GM23338 (cell line): ENCODE measurements at regions not wholly inside any gene's neighbourhood (a gene's known extent, or its start where the extent isn't known, plus 50 kb on each side); places are given as distances from the start of the nearest gene placed in this dataset.

Experiments
- ATAC-seq: fragments of 200-7000 bp; cut with Tn5 transposase; 3 replicates; pipeline ENCODE4 v1.9.1; 2020
- DNase-seq: peaks from one replicate; pipeline ENCODE4 v3.0.0-alpha.2; 2015; ENCODE audit warnings: low spot score
- H2AFZ ChIP-seq: fragments of 200-600 bp; sonication (generic); 2 replicates; pipeline ENCODE4 v1.8.0; 2016; ENCODE audit warnings: antibody characterized with exemption, mild to moderate bottlenecking, moderate library complexity
- H3F3A ChIP-seq: fragments of 200-600 bp; sonication (generic); replicated peaks from 2 replicates; pipeline ENCODE4 v1.8.0; 2017; ENCODE audit warnings: antibody characterized with exemption, mixed run types, low read depth
- H3K27ac ChIP-seq: fragments of 200-600 bp; sonication (generic); 2 replicates; pipeline ENCODE4 v1.6.1; 2016; ENCODE audit warnings: low read depth
- H3K27me3 ChIP-seq: fragments of 200-600 bp; sonication (generic); 2 replicates; pipeline ENCODE4 v1.8.0; 2016; ENCODE audit warnings: mild to moderate bottlenecking, mixed run types, moderate library complexity; ENCODE audit not compliant: insufficient read depth
- H3K36me3 ChIP-seq: fragments of 200-600 bp; sonication (generic); 2 replicates; pipeline ENCODE4 v1.8.0; 2016; ENCODE audit warnings: mild to moderate bottlenecking; ENCODE audit not compliant: insufficient read depth
- H3K4me1 ChIP-seq: fragments of 200-600 bp; sonication (generic); 2 replicates; pipeline ENCODE4 v1.8.0; 2016; ENCODE audit warnings: mild to moderate bottlenecking, moderate library complexity; ENCODE audit not compliant: insufficient read depth
- H3K4me2 ChIP-seq: fragments of 200-600 bp; sonication (generic); 2 replicates; pipeline ENCODE4 v1.7.1; 2017; ENCODE audit warnings: mixed run types
- H3K4me3 ChIP-seq: fragments of 200-600 bp; sonication (generic); 2 replicates; pipeline ENCODE4 v1.6.1; 2016; ENCODE audit warnings: mixed run types
- H3K79me2 ChIP-seq: fragments of 200-600 bp; sonication (generic); replicated peaks from 2 replicates; pipeline ENCODE4 v1.8.0; 2017; ENCODE audit warnings: mild to moderate bottlenecking; ENCODE audit not compliant: insufficient read depth
- H3K9me2 ChIP-seq: fragments of 200-600 bp; sonication (generic); 2 replicates; pipeline ENCODE4 v1.8.0; 2017; ENCODE audit not compliant: insufficient read depth
- H4K20me1 ChIP-seq: fragments of 200-600 bp; sonication (generic); replicated peaks from 2 replicates; pipeline ENCODE4 v1.8.0; 2017; ENCODE audit warnings: mild to moderate bottlenecking; ENCODE audit not compliant: insufficient read depth
- H3K27ac Mint-ChIP-seq: 2 replicates; pipeline ENCODE4 v1.8.0; 2020; ENCODE audit warnings: inconsistent platforms, mild to moderate bottlenecking, moderate library complexity, mixed read lengths
- H3K27me3 Mint-ChIP-seq: 3 replicates; pipeline ENCODE4 v1.8.0; 2022; ENCODE audit warnings: low read depth, mild to moderate bottlenecking, moderate library complexity, mixed read lengths, inconsistent platforms; ENCODE audit not compliant: insufficient read depth, poor library complexity
- H3K36me3 Mint-ChIP-seq: 3 replicates; pipeline ENCODE4 v1.8.0; 2021; ENCODE audit warnings: low read depth, mild to moderate bottlenecking, inconsistent platforms, moderate library complexity, mixed read lengths
- H3K4me1 Mint-ChIP-seq: 3 replicates; pipeline ENCODE4 v1.8.0; 2020; ENCODE audit warnings: mild to moderate bottlenecking, inconsistent platforms, mixed read lengths
- H3K4me3 Mint-ChIP-seq: 3 replicates; pipeline ENCODE4 v1.8.0; 2021; ENCODE audit warnings: moderate library complexity, mild to moderate bottlenecking, inconsistent platforms, mixed read lengths
- H3K9me3 Mint-ChIP-seq: 3 replicates; pipeline ENCODE4 v1.8.0; 2020; ENCODE audit warnings: moderate library complexity, mild to moderate bottlenecking, inconsistent platforms, mixed read lengths
- CREB1 ChIP-seq: fragments of 250-450 bp; sonication (Bioruptor Pico); IDR thresholded peaks from 2 replicates; pipeline ENCODE4 v1.5.0; 2020; ENCODE audit warnings: low read depth, mild to moderate bottlenecking, moderate library complexity
- EZH2 ChIP-seq: fragments of 200-600 bp; sonication (generic); IDR thresholded peaks from one replicate; pipeline ENCODE4 v1.8.0; 2017; ENCODE audit warnings: antibody characterized with exemption, mild to moderate bottlenecking, low read depth; ENCODE audit not compliant: unreplicated experiment
- EZH2phosphoT487 ChIP-seq: fragments of 200-600 bp; sonication (generic); IDR thresholded peaks from one replicate; pipeline ENCODE4 v1.8.1; 2018; ENCODE audit warnings: antibody characterized with exemption; ENCODE audit not compliant: unreplicated experiment
- JUNB ChIP-seq: IDR thresholded peaks from one replicate; pipeline ENCODE4 v1.6.1; 2016; ENCODE audit warnings: antibody characterized with exemption; ENCODE audit not compliant: unreplicated experiment
- NANOG ChIP-seq: IDR thresholded peaks from 2 replicates; pipeline ENCODE4 v1.6.1; 2016; ENCODE audit warnings: antibody characterized with exemption, borderline replicate concordance
- POLR2AphosphoS5 ChIP-seq: IDR thresholded peaks from 2 replicates; pipeline ENCODE4 v1.6.1; 2016; ENCODE audit warnings: antibody characterized with exemption, low read depth
- STAT1 ChIP-seq: IDR thresholded peaks from one replicate; pipeline ENCODE4 v1.6.1; 2016; ENCODE audit warnings: antibody characterized with exemption; ENCODE audit not compliant: unreplicated experiment
- ZNF114 ChIP-seq: fragments of 250-450 bp; sonication (Bioruptor Pico); IDR thresholded peaks from 2 replicates; pipeline ENCODE4 v1.5.0; 2020; ENCODE audit warnings: mild to moderate bottlenecking, moderate library complexity
- ZNF331 ChIP-seq: fragments of 250-450 bp; sonication (Bioruptor Pico); IDR thresholded peaks from 2 replicates; pipeline ENCODE4 v1.5.0; 2020; ENCODE audit warnings: low read depth, mild to moderate bottlenecking, moderate library complexity
- TF ChIP-seq, protein P1 (sequence below): IDR thresholded peaks from 2 replicates; pipeline ENCODE4 v1.6.1; 2016; ENCODE audit warnings: antibody characterized with exemption
- TF ChIP-seq, protein P2 (sequence below), 2 experiments: fragments of 200-600 bp in 1 of 2; sonication (generic) in 1 of 2; conservative IDR thresholded peaks; 2 replicates each; pipeline versions ENCODE4 v1.5.1 to v1.6.1; 2016 to 2017; ENCODE audit warnings: antibody characterized with exemption in 2 of 2, low read depth in 2 of 2, mild to moderate bottlenecking in 2 of 2, moderate library complexity in 1 of 2
- TF ChIP-seq, protein P3 (sequence below): IDR thresholded peaks from one replicate; pipeline ENCODE4 v1.6.1; 2018; ENCODE audit warnings: antibody characterized with exemption; ENCODE audit not compliant: unreplicated experiment
- TF ChIP-seq, protein P4 (sequence below): fragments of 250-450 bp; sonication (Bioruptor Pico); IDR thresholded peaks from 2 replicates; pipeline ENCODE4 v1.5.0; 2020; ENCODE audit warnings: mild to moderate bottlenecking, moderate library complexity

DNA sequence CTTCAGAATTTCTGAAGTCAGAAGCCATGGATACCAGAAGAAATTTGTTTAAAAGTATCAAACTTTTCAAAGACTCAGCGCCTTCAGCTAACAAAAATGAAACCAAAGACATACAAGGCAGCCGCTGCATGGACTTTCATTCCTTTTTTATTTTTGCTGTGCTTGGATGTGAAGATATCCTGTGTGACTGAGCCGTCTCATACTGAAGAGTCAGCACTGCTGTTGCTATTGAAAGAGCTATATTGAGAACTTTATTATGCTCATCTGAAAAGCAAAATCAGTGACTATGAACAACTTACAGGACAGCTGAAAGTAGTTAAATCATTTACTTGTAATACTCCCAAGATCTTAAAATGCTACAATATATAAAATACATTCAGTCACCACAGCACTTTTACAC, 809.2 kb downstream of the NXPH1 start:
- ATAC-seq (no peak), DNase-seq (no peak)
- 0 out of 3 replicates have a peak, but pooled peaks cover 4% of the 10 kb centered on the region for H3K9me3 Mint-ChIP-seq
- H3K4me1 ChIP-seq: no peaks in the 10 kb centered on the region
- H3K27ac ChIP-seq: no peak overlapping the region
- H3K36me3 ChIP-seq: no peaks in the 10 kb centered on the region
- H2AFZ ChIP-seq: 0 out of 2 replicates have a peak overlapping the region, but pooled peaks have one; percentile 29
- H3K4me1 Mint-ChIP-seq: no peaks in the 10 kb centered on the region
- no peak overlapping the region for H3K4me3 Mint-ChIP-seq
- H3K9me2 ChIP-seq: no peaks in the 10 kb centered on the region; the same call in 1 of the 2 replicates
- TF ChIP-seq, protein P1, sequence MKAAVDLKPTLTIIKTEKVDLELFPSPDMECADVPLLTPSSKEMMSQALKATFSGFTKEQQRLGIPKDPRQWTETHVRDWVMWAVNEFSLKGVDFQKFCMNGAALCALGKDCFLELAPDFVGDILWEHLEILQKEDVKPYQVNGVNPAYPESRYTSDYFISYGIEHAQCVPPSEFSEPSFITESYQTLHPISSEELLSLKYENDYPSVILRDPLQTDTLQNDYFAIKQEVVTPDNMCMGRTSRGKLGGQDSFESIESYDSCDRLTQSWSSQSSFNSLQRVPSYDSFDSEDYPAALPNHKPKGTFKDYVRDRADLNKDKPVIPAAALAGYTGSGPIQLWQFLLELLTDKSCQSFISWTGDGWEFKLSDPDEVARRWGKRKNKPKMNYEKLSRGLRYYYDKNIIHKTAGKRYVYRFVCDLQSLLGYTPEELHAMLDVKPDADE: no peak
- TF ChIP-seq ZNF114 (CRISPR knock-in tag) (no peak), CREB1 (CRISPR knock-in tag) (no peak), POLR2AphosphoS5 (no peak), ZNF331 (CRISPR knock-in tag) (no peak), NANOG (no peak), STAT1 (no peak), JUNB (no peak), EZH2phosphoT487 (no peak), EZH2 (no peak)
- TF ChIP-seq, protein P2, sequence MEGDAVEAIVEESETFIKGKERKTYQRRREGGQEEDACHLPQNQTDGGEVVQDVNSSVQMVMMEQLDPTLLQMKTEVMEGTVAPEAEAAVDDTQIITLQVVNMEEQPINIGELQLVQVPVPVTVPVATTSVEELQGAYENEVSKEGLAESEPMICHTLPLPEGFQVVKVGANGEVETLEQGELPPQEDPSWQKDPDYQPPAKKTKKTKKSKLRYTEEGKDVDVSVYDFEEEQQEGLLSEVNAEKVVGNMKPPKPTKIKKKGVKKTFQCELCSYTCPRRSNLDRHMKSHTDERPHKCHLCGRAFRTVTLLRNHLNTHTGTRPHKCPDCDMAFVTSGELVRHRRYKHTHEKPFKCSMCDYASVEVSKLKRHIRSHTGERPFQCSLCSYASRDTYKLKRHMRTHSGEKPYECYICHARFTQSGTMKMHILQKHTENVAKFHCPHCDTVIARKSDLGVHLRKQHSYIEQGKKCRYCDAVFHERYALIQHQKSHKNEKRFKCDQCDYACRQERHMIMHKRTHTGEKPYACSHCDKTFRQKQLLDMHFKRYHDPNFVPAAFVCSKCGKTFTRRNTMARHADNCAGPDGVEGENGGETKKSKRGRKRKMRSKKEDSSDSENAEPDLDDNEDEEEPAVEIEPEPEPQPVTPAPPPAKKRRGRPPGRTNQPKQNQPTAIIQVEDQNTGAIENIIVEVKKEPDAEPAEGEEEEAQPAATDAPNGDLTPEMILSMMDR (conservative IDR thresholded peaks at IDR 0.05; ENCODE audit: low read depth in 2 of 2): no peak
- TF ChIP-seq, protein P3, sequence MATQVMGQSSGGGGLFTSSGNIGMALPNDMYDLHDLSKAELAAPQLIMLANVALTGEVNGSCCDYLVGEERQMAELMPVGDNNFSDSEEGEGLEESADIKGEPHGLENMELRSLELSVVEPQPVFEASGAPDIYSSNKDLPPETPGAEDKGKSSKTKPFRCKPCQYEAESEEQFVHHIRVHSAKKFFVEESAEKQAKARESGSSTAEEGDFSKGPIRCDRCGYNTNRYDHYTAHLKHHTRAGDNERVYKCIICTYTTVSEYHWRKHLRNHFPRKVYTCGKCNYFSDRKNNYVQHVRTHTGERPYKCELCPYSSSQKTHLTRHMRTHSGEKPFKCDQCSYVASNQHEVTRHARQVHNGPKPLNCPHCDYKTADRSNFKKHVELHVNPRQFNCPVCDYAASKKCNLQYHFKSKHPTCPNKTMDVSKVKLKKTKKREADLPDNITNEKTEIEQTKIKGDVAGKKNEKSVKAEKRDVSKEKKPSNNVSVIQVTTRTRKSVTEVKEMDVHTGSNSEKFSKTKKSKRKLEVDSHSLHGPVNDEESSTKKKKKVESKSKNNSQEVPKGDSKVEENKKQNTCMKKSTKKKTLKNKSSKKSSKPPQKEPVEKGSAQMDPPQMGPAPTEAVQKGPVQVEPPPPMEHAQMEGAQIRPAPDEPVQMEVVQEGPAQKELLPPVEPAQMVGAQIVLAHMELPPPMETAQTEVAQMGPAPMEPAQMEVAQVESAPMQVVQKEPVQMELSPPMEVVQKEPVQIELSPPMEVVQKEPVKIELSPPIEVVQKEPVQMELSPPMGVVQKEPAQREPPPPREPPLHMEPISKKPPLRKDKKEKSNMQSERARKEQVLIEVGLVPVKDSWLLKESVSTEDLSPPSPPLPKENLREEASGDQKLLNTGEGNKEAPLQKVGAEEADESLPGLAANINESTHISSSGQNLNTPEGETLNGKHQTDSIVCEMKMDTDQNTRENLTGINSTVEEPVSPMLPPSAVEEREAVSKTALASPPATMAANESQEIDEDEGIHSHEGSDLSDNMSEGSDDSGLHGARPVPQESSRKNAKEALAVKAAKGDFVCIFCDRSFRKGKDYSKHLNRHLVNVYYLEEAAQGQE: no peak
- TF ChIP-seq, protein P4, sequence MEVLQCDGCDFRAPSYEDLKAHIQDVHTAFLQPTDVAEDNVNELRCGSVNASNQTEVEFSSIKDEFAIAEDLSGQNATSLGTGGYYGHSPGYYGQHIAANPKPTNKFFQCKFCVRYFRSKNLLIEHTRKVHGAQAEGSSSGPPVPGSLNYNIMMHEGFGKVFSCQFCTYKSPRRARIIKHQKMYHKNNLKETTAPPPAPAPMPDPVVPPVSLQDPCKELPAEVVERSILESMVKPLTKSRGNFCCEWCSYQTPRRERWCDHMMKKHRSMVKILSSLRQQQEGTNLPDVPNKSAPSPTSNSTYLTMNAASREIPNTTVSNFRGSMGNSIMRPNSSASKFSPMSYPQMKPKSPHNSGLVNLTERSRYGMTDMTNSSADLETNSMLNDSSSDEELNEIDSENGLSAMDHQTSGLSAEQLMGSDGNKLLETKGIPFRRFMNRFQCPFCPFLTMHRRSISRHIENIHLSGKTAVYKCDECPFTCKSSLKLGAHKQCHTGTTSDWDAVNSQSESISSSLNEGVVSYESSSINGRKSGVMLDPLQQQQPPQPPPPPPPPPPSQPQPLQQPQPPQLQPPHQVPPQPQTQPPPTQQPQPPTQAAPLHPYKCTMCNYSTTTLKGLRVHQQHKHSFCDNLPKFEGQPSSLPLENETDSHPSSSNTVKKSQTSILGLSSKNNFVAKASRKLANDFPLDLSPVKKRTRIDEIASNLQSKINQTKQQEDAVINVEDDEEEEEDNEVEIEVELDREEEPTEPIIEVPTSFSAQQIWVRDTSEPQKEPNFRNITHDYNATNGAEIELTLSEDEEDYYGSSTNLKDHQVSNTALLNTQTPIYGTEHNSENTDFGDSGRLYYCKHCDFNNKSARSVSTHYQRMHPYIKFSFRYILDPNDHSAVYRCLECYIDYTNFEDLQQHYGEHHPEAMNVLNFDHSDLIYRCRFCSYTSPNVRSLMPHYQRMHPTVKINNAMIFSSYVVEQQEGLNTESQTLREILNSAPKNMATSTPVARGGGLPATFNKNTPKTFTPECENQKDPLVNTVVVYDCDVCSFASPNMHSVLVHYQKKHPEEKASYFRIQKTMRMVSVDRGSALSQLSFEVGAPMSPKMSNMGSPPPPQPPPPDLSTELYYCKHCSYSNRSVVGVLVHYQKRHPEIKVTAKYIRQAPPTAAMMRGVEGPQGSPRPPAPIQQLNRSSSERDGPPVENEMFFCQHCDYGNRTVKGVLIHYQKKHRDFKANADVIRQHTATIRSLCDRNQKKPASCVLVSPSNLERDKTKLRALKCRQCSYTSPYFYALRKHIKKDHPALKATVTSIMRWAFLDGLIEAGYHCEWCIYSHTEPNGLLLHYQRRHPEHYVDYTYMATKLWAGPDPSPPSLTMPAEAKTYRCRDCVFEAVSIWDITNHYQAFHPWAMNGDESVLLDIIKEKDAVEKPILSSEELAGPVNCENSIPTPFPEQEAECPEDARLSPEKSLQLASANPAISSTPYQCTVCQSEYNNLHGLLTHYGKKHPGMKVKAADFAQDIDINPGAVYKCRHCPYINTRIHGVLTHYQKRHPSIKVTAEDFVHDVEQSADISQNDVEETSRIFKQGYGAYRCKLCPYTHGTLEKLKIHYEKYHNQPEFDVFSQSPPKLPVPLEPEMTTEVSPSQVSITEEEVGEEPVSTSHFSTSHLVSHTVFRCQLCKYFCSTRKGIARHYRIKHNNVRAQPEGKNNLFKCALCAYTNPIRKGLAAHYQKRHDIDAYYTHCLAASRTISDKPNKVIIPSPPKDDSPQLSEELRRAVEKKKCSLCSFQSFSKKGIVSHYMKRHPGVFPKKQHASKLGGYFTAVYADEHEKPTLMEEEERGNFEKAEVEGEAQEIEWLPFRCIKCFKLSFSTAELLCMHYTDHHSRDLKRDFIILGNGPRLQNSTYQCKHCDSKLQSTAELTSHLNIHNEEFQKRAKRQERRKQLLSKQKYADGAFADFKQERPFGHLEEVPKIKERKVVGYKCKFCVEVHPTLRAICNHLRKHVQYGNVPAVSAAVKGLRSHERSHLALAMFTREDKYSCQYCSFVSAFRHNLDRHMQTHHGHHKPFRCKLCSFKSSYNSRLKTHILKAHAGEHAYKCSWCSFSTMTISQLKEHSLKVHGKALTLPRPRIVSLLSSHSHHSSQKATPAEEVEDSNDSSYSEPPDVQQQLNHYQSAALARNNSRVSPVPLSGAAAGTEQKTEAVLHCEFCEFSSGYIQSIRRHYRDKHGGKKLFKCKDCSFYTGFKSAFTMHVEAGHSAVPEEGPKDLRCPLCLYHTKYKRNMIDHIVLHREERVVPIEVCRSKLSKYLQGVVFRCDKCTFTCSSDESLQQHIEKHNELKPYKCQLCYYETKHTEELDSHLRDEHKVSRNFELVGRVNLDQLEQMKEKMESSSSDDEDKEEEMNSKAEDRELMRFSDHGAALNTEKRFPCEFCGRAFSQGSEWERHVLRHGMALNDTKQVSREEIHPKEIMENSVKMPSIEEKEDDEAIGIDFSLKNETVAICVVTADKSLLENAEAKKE (CRISPR knock-in tag): no peak
- no peak overlapping the region for H3K27ac Mint-ChIP-seq
- no peaks in the 10 kb centered on the region for H3K27me3 Mint-ChIP-seq
- H3K36me3 Mint-ChIP-seq: no peaks in the 10 kb centered on the region
- H3K4me2 ChIP-seq: no peak overlapping the region
- H3F3A ChIP-seq: no peaks in the 10 kb centered on the region
- no peaks in the 10 kb centered on the region for H4K20me1 ChIP-seq
- H3K4me3 ChIP-seq: no peak overlapping the region
- no peaks in the 10 kb centered on the region for H3K27me3 ChIP-seq
- no peaks in the 10 kb centered on the region for H3K79me2 ChIP-seq
